Tibial nerve (tissue), 4 donors: ENCODE measurements at regions not wholly inside any gene's neighbourhood (a gene's known extent, or its start where the extent isn't known, plus 50 kb on each side); places are given as distances from the start of the nearest gene placed in this dataset.
A peak's percentile ranks its signal among the peaks of the same experiment; 100 is the strongest.

Experiments
- CTCF ChIP-seq, 5 experiments: fragments of 200-600 bp in 3 of 5; fragments of 450-650 bp in 2 of 5; sonication (generic) in 3 of 5; IDR thresholded peaks; one replicate each; pipeline ENCODE4 v1.5.1; 2016 to 2019; ENCODE audit warnings: antibody characterized with exemption in 5 of 5, mild to moderate bottlenecking in 3 of 5, moderate library complexity in 2 of 5
- EP300 ChIP-seq, 2 donors: sonication (generic); formaldehyde crosslinking; IDR thresholded peaks; one replicate each; pipeline ENCODE4 v1.6.1; 2017; ENCODE audit warnings: antibody characterized with exemption in 2 of 2, mild to moderate bottlenecking in 1 of 2

GRCh38 chr3:40770061-40770460, 245.3 kb downstream of the ZNF621 start:
- TF ChIP-seq CTCF (IDR thresholded peaks at IDR 0.05) (no peak), EP300 (IDR thresholded peaks at IDR 0.05) (peak; percentile 61 to 69)
